OCI-LY1 (cell line): ENCODE measurements at regions not wholly inside any gene's neighbourhood (a gene's known extent, or its start where the extent isn't known, plus 50 kb on each side); places are given as distances from the start of the nearest gene placed in this dataset.

Source experiments
- H2AFZ ChIP-seq: fragments of 200-600 bp; sonication (generic), shearing (Covaris generic); 2 replicates; pipeline ENCODE4 v1.6.0; 2014; ENCODE audit warnings: antibody characterized with exemption, mild to moderate bottlenecking, low read length
- H3F3A ChIP-seq: fragments of 200-600 bp; sonication (generic), shearing (Covaris generic); 2 replicates; pipeline ENCODE4 v1.6.0; 2014; ENCODE audit warnings: mild to moderate bottlenecking, antibody characterized with exemption, low read length, moderate library complexity; ENCODE audit not compliant: insufficient read depth
- H3K27ac ChIP-seq: fragments of 200-600 bp; sonication (generic); 2 replicates; pipeline ENCODE4 v1.5.1; 2014; ENCODE audit warnings: low read length, mixed run types, mild to moderate bottlenecking, low read depth; ENCODE audit not compliant: poor library complexity, severe bottlenecking
- H3K27me3 ChIP-seq: fragments of 200-600 bp; sonication (generic); 2 replicates; pipeline ENCODE4 v1.6.0; 2014; ENCODE audit warnings: antibody characterized with exemption, mild to moderate bottlenecking, low read length, moderate library complexity; ENCODE audit not compliant: insufficient read depth
- H3K36me3 ChIP-seq: fragments of 200-600 bp; sonication (generic); 2 replicates; pipeline ENCODE4 v1.6.1; 2014; ENCODE audit warnings: mild to moderate bottlenecking, antibody characterized with exemption, low read length, moderate library complexity, mixed read lengths; ENCODE audit not compliant: insufficient read depth
- H3K4me1 ChIP-seq: fragments of 200-600 bp; sonication (generic); 2 replicates; pipeline ENCODE4 v1.5.1; 2014; ENCODE audit warnings: mild to moderate bottlenecking, low read length, moderate library complexity; ENCODE audit not compliant: insufficient read depth, severe bottlenecking
- H3K4me2 ChIP-seq: fragments of 200-600 bp; sonication (generic), shearing (Covaris generic); 2 replicates; pipeline ENCODE4 v1.6.1; 2014; ENCODE audit warnings: low read length
- H3K4me3 ChIP-seq: fragments of 200-600 bp; sonication (generic); 2 replicates; pipeline ENCODE4 v1.5.1; 2014; ENCODE audit warnings: low read length, low read depth, mild to moderate bottlenecking, mixed read lengths; ENCODE audit not compliant: poor library complexity, severe bottlenecking
- H3K79me2 ChIP-seq: fragments of 200-600 bp; shearing (Covaris generic); 2 replicates; pipeline ENCODE4 v1.6.1; 2016; ENCODE audit warnings: mixed run types, low read length, mixed read lengths; ENCODE audit not compliant: insufficient read depth
- H3K9ac ChIP-seq: fragments of 200-600 bp; sonication (generic), shearing (Covaris generic); 2 replicates; pipeline ENCODE4 v1.6.1; 2014; ENCODE audit warnings: mild to moderate bottlenecking, low read length, mixed read lengths
- H3K9me2 ChIP-seq: fragments of 200-600 bp; sonication (generic), shearing (Covaris generic); 2 replicates; pipeline ENCODE4 v1.6.1; 2014; ENCODE audit warnings: low read depth, mild to moderate bottlenecking, low read length, mixed read lengths
- H3K9me3 ChIP-seq: fragments of 200-600 bp; shearing (Covaris generic); 2 replicates; pipeline ENCODE4 v1.6.1; 2014; ENCODE audit warnings: low read length, mixed read lengths
- H4K20me1 ChIP-seq: fragments of 200-600 bp; sonication (generic), shearing (Covaris generic); 2 replicates; pipeline ENCODE4 v1.6.0; 2016; ENCODE audit warnings: mild to moderate bottlenecking, low read length; ENCODE audit not compliant: insufficient read depth
- CTCF ChIP-seq: fragments of 200-600 bp; sonication (generic), shearing (Covaris generic); IDR thresholded peaks from 2 replicates; pipeline ENCODE4 v1.5.1; 2017; ENCODE audit warnings: mild to moderate bottlenecking, antibody characterized with exemption, low read length, moderate library complexity, mixed read lengths
- EZH2 ChIP-seq: fragments of 200-600 bp; sonication (generic), shearing (Covaris generic); IDR thresholded peaks from 2 replicates; pipeline ENCODE4 v1.8.0; 2017; ENCODE audit warnings: borderline replicate concordance, mixed run types, mild to moderate bottlenecking, antibody characterized with exemption, low read length, moderate library complexity, mixed read lengths

GRCh38 chr15:87728998-87729397 is 527.5 kb downstream of the NTRK3 start:
- Histone ChIP-seq H4K20me1 (no peaks in the 10 kb centered on the region), H3K9me2 (no peaks in the 10 kb centered on the region), H3F3A (no peaks in the 10 kb centered on the region), H3K4me3 (no peak overlapping the region), H3K27ac (no peak overlapping the region), H3K36me3 (no peaks in the 10 kb centered on the region), H3K4me2 (no peak overlapping the region), H3K9ac (no peak overlapping the region), H3K79me2 (no peaks in the 10 kb centered on the region), H3K4me1 (no peaks in the 10 kb centered on the region), H3K9me3 (no peaks in the 10 kb centered on the region), H3K27me3 (no peaks in the 10 kb centered on the region), H2AFZ (no peak overlapping the region)
- TF ChIP-seq CTCF (no peak), EZH2 (no peak)

- no peak overlapping the region for H2AFZ ChIP-seq
- no peak overlapping the region for H3K4me3 ChIP-seq
- H3K9me3 ChIP-seq: no peaks in the 10 kb centered on the region
- no peaks in the 10 kb centered on the region for H4K20me1 ChIP-seq
- no peak for TF ChIP-seq CTCF
- TF ChIP-seq EZH2: no peak
- H3K4me2 ChIP-seq: no peak overlapping the region
- H3K4me1 ChIP-seq: no peaks in the 10 kb centered on the region
- no peaks in the 10 kb centered on the region for H3K9me2 ChIP-seq
- H3K79me2 ChIP-seq: no peaks in the 10 kb centered on the region
- H3K9ac ChIP-seq: no peak overlapping the region
- no peaks in the 10 kb centered on the region for H3K27me3 ChIP-seq
- no peak overlapping the region for H3K27ac ChIP-seq
- no peaks in the 10 kb centered on the region for H3K36me3 ChIP-seq
- no peaks in the 10 kb centered on the region for H3F3A ChIP-seq
Measured at GRCh38 chr15:87727073-87727472, 529.5 kb downstream of the NTRK3 start.

- TF ChIP-seq EZH2 (no peak), CTCF (no peak)
- H3K27me3 ChIP-seq: no peaks in the 10 kb centered on the region
- H3K36me3 ChIP-seq: no peaks in the 10 kb centered on the region
- H3K27ac ChIP-seq: no peak overlapping the region
- no peak overlapping the region for H3K9ac ChIP-seq
- H3K79me2 ChIP-seq: no peaks in the 10 kb centered on the region
- no peaks in the 10 kb centered on the region for H3F3A ChIP-seq
- H3K4me3 ChIP-seq: no peak overlapping the region
- no peaks in the 10 kb centered on the region for H3K9me2 ChIP-seq
- no peak overlapping the region for H3K4me2 ChIP-seq
- H3K4me1 ChIP-seq: no peaks in the 10 kb centered on the region
- H2AFZ ChIP-seq: no peak overlapping the region
- H3K9me3 ChIP-seq: no peaks in the 10 kb centered on the region
- H4K20me1 ChIP-seq: no peaks in the 10 kb centered on the region
Measured at GRCh38 chr15:87724330-87724729, 532.2 kb downstream of the NTRK3 start.
